ENCODE measurements at regions not wholly inside any gene's neighbourhood (a gene's known extent, or its start where the extent isn't known, plus 50 kb on each side); places are given as distances from the start of the nearest gene placed in this dataset.
A peak's percentile ranks its signal among the peaks of the same experiment; 100 is the strongest.

DNA sequence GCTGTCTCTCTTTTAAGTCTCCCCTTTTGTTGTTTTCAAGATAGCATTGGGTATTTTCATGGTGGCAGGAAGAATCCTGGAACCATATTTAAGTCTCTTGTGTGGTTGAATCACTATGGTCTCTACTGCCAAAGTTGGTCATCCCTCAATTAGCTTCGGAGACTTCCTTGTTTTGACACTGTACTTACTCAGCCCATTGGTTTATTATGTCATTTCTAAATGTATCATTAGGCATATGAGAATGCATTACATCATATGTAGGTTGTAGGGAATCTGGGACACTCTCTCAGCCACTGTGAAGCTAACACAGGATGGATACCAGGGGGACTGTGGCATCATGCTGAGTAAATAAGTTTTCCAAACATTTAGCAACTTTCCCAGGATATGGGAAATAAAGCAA lies 211.8 kb downstream of the DTHD1 start:
- DNase-seq (ENCODE audit: low read depth) = no peak

DNA sequence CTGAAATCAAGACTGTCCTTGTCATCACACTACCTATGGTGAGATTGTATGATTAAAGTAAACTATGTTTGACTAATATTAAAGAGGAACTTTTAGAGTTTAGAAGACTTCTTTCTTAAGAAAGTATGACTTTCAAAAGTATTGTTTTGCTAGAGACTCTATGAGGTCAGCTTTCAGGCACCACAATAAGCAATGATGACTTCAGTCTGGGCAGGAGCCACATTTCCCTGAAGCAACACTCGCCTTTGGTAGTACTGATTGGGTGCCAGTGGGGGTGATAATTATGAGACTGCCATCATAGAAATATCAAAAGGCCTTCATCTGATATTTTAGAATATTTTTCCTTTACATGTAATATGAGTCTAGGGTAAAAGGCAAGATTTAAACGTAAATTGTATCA lies 212.6 kb downstream of the DTHD1 start:
- DNase-seq (ENCODE audit: low read depth) = no peak

DNA sequence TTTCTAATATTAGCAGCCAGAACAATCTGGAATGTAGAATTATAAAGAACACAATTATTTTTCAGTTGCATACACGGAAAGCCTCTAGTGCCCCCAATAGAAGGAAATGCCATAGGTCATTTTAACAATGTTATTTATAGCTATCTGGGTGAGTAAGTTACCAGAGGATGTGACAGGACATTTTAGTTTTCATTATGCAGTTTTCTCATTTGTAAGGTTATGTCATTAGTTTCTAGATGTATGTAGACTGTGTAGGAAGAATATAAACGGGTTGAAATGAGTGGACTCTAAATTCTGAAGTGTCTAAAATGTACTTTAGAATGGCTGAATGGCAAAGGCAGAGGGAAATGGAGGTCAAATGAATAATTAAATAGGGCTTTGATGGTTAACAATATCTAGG lies 213.3 kb downstream of the DTHD1 start:
- no peak for DNase-seq (ENCODE audit: low read depth)

DNA sequence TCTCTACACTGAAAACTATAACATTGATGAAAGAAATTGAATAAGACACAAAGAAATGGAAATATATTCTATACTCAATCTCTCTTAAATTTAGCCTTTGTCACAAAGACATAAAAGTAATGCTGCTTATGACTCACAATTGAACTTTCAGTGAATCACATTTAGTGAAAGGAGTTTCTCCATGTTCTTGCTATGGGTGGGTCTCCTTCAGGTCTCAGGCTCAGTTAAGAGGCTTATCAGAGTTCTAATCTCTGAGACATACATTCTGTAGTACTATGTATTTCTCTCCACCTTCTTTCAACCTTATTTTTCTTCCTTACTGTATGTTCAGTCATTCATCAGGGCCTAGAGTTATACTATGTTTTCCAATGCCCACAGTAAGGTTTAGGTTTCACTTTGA lies 220.9 kb downstream of the DTHD1 start:
- peak; percentile 30 for DNase-seq (ENCODE audit: low read depth)

DNA sequence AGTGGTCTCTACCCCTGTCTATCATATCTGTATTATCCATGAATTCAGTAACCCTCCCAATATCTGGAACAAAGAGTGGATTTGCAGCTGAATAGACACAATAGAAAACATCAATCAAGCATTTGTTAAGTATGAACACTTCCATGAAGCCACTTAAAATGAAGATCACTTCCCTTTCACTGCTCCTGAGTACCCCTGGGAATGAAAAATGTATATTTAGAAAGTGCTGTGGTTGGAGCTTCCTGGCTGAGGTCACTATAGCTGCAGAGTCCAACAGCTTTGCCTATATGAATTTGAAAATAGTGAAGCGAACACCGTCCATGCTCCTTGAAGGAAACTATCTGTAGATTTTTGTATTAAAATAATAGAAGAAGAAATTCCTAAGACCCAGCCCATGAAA lies 227.0 kb downstream of the DTHD1 start:
- no peak for DNase-seq (ENCODE audit: low read depth)

DNA sequence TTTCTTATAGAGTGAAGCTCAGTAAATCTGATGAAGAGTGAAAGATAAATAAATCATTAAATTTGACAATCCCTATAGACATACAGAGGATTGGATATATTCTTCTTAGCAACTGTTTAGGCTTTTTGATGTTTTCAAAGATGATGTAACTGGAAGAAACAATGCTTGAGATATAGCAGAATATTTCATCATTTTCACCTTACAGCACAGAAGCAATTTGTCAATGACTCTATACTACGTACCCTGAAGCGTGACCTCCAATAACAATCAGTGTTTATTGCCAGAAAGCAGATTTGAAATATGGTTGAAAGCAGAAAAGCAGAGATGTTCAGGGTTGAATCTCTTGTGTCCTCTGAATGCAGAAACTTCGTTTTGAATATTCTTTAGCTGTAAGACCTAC lies 228.4 kb downstream of the DTHD1 start:
- DNase-seq (ENCODE audit: low read depth) = no peak

DNA sequence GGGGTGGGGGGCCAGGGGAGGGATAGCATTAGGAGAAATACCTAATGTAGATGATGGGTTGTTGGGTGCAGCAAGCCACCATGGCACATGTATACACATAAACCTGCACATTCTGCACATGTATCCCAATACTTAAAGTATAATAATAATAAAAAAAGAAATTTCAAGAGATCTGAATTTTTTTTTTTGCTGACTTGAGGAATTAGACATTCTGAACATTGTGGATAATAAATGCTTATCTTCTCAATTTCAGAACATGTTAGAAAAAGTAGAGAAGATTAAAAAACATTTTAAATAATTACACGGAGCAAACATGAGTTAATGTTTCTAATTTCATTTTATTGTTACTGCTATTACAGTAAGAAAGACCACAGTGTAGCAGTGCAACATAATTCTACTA lies 230.4 kb downstream of the DTHD1 start:
- no peak for DNase-seq (ENCODE audit: low read depth)

DNA sequence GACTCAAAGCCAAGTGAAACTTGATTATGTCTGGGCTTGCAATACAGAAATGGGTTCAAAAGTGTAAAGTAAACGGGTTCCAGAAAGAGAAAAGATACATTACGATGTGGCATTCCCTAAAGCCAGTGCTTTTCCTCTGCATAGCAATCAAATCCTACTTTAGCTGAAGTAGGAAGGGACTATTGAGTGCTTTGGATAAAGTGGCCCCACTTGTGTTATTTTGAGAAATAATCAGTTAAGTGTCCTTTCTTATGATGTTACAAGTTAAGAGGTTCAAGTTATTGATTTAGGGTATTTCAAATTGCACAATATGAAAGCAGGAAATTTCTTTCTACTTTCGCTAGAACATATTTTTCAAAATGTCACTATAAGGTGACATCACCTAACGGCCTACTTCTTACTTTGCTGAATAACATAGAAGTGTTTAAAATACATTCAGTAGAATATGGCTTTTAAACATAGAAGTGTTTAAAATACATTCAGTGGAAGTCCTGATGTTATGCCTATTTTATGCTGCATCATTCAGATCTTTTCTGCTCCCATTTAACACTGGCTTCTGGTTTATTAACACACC lies 235.2 kb downstream of the DTHD1 start:
- no peak for DNase-seq (ENCODE audit: low read depth)

DNA sequence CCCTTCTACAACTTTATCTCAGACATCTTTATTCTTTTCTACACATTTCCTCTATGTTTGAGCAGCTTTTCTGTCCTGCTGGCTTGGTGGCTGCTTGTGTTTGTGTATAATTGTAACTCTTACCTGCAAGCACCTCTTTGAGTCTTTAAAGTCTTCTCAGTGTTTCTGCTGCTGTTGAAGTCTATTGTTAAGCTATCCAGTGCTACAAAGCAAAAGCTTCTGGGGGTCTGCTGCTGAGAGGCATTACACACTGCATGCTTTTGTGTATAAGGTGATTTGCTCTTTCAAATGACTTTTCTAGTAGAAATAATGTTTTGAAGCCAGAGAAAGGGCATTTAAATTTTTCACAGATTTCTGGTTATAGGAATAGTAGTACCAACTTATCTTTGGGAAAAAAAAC lies 241.8 kb downstream of the DTHD1 start:
- DNase-seq (ENCODE audit: low read depth) = no peak

DNA sequence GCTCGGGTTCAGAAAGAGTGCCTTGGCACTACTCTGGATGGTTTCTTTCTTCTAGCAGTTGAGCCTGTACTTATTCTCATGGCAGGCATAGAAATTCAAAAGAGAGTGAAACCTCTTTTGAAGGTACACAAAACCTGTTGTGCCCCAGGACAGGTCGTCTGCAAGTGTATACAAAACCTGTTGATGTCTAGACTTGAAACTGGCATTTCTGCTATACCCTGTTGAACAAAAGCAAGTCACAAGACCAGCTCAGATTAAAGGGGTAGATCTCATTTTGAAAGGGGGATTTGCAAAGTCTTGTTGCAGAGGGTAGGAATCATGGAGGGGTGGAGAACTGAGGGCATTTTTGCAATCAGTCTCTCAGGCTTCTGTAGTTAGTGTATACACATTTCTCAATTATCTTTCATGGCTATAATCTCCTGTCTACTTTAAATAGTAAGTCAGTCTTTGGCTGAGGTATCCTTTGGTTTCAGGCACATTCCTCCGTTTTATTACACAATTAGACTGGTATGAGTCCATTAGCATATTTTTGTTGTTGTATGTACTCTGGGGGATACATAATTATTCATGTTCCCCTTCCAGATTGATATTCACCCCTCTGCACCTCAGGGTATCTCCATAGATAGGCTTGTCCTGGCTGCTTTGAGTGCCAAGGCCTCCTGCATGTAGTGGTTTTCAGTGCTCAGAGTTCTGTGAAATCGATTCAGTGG lies 251.4 kb downstream of the DTHD1 start:
- no peak for DNase-seq (ENCODE audit: low read depth)

DNA sequence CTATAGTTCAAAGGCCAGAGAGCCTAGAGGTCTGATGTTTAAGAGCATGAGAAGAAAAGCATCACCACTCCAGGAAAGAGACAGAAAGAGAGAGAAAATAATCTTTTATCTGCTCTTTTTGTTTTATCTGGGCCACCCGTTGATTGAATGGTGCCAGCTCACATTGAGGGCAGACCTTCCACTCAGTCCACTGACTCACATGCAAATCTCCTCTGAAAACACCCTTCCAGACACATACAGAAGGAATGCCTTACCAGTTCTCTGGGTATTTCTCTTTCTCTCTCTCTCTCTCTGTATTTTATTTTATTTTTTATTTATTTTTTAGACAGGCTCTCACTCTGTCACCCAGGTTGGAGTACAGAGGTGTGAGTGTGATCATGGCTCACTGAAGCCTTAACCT lies 252.5 kb downstream of the DTHD1 start:
- peak; percentile 13 for DNase-seq (ENCODE audit: low read depth)

DNA sequence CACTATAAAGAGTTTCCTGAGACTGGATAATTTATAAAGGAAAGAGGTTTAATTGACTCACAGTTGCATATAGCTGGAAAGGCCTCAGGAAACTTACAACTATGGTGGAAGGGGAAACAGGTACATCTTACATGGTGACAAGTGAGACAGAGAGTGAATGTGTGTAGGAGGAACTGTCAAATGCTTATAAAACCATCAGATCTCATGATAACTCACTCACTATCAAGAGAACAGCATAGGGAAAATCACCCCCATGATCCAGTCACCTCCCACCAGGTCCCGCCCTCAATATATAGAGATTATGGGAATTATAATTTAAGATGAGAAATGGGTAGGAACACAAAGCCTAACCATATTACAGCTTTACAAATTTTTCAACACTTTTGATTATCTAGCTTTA lies 266.0 kb downstream of the DTHD1 start:
- DNase-seq (ENCODE audit: low read depth) = no peak

DNA sequence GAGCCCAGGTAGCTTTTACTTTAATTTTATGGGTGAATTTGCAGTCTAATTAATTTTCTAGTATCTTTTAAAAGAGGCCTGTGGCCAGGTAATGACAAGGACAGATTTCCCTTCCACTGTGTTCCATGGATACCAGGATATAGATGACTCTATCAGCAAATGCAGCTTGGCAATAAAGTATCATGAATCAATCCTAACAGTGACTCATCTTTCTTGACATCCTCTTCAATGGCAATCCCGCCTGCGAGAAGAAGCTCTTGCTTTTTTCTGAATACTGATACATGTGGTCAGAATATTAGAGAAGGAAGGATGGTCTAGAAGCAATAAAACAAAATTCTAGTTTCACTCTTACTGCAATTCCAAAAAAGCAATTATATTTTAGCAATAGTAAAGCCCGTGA lies 267.8 kb downstream of the DTHD1 start:
- DNase-seq (ENCODE audit: low read depth) = peak; percentile 18

DNA sequence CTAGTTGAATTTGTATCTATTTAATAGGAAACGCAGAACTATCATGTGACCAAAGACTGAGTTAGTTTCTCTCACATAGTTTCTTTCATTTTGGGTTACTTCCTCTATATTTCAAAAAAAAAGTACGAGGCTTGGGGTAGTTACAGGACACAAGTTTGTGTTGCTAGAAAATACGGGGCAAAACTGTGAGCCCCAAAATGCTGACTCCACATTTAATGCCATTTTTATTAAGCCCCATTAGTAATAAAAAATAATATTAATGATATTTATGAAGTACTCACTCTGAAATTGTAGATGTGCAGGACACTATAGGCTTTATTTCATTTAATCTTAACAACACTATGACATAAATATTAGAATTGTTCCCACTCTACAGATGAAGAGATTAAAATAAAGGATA lies 268.6 kb downstream of the DTHD1 start:
- DNase-seq (ENCODE audit: low read depth) = no peak

DNA sequence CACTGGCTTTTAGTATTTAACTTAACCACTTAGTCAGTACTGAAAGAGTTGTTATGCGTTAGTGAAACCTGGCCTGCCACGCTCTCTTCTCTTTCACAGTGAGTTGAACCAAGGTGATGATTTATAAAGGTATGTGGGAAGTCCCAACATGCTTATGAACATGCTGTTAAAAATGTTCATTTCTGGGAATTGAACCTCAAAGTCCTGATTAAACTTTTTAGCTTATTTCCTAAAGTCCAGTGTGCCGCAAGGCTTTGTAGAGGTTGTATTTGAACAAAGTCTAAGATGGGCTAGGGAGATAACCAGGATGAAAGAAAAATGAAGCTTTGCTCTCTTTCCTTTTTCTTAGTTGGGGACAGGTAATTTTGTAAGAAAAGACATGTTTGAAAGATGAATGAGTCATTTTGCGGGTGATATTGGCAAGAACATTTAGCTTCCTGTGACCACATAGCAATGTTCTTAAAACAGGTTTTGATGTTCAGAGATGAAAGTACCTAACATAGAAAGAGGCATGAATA lies 270.3 kb downstream of the DTHD1 start:
- peak; percentile 59 for DNase-seq (ENCODE audit: low read depth)

DNA sequence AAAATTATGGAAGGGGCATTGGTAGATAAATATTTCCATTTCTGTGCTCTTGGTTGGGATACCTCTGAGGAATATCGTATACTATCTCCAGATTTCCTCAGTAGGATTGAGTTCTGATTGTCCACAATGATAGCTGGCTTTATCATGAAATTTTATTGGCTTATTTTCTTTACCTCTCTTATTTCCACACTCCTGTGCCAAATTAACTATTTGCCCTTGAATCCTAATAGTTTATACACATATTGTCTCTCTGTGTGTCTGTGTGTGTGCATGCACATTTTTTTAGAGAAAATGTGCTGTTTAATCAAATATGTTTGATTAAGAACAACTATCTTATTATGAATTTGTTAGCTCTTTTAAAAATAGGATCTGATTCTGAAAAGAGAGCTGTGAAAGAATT lies 271.6 kb downstream of the DTHD1 start:
- no peak for DNase-seq (ENCODE audit: low read depth)

DNA sequence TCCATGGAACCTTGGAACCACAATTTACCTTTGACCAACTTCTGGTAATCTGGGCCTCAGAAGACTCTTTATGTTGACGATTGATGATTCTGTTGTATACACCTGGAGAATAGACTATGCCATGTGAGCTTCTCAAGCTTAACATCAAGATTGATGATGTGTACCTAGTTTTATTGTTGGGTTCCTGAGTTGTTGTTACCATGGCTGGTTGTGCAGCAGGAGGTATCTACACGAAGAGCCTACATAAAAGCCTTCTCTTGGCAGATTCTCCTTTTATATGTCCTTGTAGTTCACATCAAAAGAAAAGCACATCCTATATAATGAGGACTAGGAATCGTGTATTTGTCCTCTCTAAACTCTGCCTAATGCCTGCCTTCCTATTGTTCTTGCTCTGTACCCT lies 272.0 kb downstream of the DTHD1 start:
- no peak for DNase-seq (ENCODE audit: low read depth)

DNA sequence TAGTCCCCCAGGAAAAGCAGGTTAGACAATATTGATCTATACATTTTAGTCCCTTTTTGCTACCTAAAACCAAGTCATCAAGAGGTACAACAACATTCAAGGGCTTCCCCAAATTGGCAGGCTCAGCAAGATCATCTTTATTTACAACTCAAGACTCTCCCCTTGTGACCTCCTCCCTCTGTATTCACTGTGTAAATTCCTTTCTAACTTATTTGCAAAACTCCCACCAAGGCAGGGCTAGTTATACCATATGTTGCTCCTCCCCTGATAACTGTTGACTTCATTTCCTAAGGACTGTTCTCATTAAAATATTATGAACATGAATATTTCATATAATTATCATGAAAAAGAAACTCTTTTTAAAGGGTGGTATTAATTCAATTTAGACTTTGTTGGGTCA lies 275.6 kb downstream of the DTHD1 start:
- DNase-seq (ENCODE audit: low read depth) = no peak

DNA sequence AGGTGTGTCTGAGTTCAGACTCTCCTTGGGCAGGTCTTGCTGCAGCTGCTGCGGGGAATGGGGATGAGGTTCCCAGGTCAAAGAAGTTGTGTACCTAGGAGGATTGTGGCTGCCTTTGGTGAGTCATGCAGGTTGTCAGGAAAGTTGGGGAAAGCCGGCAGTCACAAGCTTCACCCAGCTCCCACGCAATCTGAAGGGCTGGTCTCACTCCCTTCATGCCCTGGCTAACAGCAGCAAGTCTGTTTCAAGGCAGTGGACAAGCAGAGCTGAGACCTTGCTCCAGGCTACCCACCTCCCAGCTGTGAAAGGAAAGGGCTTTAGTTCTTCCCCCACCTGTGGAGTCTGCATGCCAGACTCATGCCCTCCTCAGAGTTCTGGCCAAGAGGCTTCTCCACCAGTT lies 287.2 kb downstream of the DTHD1 start:
- no peak for DNase-seq (ENCODE audit: low read depth)

DNA sequence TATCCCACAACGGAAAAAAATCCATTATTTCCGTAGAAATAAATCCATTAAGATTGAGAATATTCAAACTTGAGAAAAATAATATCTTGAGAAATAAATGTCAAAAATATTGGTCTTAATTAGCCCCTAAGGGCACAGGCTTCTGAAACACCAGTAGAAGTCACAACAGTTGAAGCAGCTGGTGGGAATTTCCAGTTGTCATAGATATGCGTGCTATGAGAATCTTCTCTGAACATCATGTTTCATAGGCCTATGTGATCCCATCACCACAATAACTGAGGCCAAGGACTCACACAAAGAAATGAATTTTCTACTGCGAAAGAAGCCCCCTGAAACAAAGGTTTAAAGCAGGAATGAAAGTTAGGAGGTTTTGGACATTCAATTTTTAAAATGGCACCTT lies 292.0 kb downstream of the DTHD1 start:
- DNase-seq (ENCODE audit: low read depth) = no peak

DNA sequence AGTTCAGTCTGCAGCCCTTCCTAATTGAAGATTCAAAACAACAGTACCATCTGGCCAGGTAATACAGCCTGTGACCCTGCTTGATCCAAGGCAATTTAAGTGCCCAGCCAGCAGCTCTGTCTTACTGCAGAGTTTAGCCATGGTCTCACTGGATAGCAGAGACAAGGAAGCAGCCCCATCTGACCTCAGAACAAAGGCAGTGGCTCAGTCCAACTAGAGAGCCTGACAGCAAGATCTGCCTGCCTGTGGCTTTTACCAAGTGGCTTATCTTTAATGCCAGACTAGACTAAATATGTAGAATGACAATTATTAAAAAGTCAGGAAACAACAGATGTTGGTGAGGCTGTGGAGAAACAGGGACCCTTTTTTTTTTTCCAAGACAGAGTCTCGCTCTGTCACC lies 293.4 kb downstream of the DTHD1 start:
- no peak for DNase-seq (ENCODE audit: low read depth)

DNA sequence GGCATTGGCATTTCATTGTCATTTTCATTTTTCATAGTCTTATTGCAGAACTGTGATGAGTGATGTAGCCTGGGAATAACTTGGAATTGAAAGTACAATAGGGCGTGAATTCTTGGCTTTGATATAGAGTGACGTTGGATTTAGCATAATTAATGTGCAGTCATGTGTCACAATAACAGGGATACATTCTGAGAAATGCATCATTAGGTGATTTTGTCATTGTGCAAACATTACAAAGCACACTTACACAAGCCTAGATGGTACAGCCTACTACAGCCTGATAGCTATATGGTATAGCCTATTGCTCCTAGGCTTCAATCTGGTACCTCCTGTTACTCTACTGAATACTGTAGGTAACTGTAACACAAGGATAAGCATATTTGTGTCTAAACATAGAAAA lies 300.8 kb downstream of the DTHD1 start:
- no peak for DNase-seq (ENCODE audit: low read depth)

DNA sequence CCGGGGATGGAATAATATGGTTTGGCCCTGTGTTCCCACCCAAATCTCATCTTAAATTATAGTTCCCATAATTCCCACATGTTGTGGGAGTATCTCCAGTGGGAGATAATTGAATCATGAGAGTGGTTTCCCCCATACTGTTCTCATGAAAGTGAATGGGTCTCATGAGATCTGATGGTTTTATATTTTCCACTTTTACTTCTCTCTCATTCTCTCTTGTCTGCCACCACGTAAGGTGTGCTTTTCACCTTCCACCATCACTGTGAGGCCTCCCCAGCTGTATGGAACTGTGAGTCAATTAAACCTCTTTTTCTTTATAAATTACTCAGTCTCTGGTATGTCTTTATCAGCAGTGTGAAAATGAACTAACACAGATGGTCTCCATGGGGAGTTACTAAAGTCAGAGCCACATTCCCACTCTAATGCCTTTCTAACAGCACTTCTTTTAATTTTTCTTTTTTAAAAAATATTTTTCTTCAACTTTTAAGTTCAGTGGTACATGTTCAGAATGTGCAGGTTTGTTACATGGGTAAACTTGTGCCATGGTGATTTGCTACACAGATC lies 306.6 kb downstream of the DTHD1 start:
- no peak for DNase-seq (ENCODE audit: low read depth)
